ENCODE measurements at regions not wholly inside any gene's neighbourhood (a gene's known extent, or its start where the extent isn't known, plus 50 kb on each side); places are given as distances from the start of the nearest gene placed in this dataset.
"Not testable (repeated sequence)": the region's sequence is repeated elsewhere in the genome, so short reads cannot be mapped to it uniquely, and the experiment has no call there.

DNA sequence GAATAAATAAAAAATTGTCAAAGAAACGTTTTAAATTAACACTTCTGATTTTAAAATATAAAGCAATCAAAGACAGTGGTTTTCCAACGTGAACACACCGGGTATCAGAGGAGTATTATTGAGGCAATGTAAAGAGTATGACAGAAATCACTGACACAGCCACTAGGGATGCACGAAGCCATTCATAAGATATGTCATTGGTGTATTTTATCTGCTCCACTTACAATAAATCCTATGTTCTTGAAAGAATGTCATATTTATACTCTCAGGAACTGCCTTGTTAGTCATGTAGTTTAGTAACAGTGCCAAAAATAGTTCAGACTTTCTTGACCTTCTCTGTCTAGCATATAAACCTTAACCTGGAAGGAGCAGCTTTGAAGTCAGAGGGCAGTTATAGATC, 835.0 kb upstream of the NCAM2 start:
- no peak for DNase-seq (ENCODE audit: low spot score)

DNA sequence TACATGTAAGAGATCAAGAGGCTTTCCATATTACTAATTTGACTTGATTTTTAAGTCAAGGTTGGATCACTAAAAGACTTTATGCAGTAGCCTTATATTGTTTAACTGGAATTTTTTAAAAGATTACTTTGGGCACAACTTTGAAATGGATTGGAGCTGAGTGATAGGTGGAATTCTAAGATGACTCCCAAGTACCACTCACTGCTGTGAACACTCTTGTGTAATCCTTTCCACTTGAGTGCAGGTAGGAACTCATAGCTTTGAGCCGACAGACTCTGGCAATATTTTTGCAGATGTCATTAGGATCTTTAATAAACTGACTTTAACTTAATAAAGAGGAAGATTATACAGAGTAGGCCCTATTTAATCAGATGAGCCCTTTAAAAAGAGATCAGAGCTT, 831.1 kb upstream of the NCAM2 start:
- no peak for DNase-seq (ENCODE audit: low spot score)

DNA sequence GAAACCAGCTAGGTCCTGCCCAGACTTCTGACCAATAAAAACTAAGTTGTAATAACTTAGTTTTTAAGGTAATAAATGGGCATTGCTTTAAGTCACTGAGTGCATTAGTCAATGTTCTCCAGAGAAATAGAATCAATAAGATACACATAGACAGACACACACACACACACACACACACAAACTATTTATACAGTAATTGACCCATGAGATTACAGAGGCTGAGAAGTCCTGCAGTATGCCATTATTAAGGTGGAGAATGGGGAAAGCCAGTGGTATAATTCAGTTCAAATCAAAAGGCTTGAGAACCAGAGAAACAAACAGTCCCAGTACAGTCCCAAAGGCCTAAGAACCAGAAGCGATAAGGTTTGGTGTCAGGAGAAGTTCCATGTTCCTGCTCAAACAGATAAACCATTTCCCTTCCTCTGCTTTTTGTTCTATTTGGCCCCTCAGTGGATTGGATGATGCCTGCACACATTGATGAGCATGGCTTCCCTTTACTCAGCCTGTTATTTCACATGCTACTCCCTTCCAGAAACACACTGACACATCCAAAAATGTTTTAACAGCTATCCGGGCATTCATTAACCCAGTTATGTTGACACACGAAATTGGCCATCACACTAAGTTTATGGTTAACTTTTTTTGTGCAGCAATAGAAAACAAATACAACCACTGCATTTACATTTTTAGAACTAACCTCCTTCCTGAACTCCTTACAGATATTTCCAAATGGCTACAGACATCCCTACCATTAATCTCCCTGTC, 828.2 kb upstream of the NCAM2 start:
- peak; percentile 27 for DNase-seq (ENCODE audit: low spot score)

DNA sequence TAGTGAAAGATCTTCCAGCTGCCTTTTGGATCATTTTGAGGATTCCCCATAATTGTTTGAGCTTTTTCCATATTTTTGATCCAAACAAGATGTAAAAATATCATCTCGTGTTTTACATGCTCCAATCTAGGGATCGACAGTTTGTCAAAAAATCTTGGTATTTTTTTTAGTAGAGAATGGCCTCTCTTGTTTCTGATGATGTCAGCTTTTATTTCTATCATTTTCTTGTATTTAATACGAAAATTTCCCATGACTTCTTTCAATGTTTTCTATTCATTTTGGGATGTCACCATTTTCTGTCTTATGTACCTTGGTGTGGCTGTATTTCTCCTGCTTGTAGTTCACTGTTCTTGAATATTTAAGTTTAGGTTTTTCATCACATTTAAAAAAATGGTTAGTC, 812.0 kb upstream of the NCAM2 start:
- no peak for DNase-seq (ENCODE audit: low spot score)

DNA sequence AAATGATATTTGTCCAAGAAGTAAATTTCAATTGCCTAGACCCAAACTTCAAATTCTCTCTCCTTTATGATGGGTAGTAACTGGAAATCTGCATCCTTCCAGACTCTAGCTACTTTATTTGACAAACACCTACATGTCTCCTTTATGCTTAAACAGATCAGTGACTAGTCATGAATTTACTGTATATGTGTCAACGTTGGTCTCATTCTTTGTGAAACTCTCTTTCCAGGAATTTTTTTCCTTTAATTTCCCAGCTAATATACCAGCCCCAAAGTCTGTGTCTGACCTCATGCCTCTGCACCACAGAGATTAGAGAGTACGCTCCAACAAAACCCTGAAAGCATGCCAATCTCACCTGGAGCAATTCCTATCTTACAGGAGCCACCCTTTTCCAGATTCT, 811.2 kb upstream of the NCAM2 start:
- DNase-seq (ENCODE audit: low spot score) = no peak

DNA sequence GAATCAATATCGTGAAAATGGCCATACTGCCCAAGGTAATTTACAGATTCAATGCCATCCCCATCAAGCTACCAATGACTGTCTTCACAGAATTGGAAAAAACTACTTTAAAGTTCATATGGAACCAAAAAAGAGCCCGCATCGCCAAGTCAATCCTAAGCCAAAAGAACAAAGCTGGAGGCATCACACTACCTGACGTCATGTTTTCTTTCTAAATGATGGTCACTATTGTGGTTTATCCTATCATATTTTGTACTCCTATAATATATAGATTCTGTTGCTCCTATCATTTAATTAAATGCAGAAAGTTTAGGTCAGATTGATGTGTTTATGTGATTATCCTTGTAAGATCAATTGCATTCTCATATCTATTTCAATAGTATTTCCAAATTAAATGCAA, 796.9 kb upstream of the NCAM2 start:
- DNase-seq (ENCODE audit: low spot score) = not testable (repeated sequence)

DNA sequence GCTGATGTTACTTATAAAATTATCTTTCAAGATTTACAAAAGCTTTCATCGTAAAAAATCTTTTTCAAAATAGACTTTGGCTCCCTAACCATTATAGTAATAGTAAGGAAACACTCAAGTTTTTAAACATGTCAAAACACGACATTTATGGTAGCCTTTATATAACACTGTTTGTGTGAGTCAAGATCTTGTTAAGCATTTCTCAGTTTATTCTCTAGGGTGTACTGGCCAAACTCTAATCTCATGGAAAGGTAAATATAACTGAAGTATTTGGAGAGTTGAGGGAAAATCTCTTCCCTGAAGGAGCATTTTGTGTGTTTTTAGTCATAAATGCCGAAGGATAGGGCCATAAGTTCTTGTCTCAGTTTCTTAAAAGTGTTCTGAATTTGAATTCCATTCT, 790.9 kb upstream of the NCAM2 start:
- DNase-seq (ENCODE audit: low spot score) = no peak

DNA sequence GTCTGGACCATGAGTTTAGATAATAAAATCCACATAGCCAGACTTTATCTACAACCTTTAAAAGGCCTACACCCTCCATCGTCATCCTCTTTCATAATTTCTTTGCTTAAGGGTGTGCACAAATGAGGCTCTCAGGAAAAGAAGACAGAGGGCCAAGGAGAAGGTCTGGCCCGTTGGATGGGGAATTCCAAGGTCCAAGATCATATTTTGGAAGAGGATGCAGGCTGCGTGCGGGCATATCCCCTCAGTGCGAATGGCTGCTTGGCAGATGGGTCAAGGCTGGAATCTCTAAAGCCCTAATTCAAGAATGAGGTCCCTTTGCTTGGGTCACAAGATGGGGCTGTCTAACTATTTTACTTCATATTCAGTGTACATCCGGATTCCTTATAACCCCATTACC, 782.2 kb upstream of the NCAM2 start:
- no peak for DNase-seq (ENCODE audit: low spot score)

DNA sequence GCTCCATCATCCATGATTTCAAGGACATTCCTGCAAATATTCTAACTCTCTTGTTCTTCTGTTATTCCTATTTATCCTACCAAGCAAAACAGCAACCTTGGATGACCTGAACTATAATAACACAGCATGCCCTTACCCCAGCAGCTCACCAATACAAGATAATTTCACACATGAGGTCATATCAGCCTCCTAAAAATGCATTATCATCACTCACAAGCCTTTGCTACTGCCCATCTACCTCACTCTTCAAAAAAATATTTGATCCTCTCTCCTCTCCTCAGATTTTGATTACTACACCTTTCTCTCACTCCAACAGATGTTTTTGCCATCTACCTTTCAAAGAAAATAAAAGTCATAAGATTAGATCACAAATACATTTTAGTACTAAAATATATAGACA, 777.6 kb upstream of the NCAM2 start:
- no peak for DNase-seq (ENCODE audit: low spot score)

DNA sequence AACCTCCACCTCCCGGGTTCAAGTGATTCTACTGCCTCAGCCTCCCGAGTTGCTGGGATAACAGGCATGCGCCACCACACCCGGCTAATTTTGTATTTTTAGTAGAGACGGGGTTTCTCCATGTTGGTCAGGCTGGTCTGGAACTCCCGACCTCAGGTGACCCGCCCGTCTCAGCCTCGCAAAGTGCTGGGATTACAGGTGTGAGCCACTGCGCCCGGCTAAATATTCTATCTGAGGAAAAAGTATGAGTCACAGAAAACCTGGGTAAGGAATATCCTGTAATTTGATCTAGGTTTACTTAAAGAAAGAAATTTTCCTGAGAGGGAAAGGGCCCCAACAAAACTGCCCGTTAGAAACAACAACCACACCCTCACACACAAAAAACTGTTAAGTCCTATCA, 776.2 kb upstream of the NCAM2 start:
- DNase-seq (ENCODE audit: low spot score) = not testable (repeated sequence)

DNA sequence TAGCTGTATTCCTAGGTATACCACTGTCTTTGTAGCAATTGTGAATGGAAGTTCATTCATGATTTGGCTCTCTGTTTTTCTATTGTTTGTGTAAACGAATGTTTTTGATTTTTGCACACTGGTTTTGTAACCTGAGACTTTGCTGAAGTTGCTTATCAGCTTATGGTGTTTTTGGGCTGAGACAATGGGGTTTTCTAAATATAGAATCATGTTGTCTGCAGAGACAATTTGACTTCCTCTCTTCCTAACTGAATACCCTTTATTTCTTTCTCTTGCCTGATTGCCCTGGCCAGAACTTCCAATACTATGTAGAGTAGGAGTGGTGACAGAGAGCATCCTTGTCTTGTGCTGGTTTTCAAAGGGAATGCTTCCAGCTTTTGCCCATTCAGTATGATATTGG, 761.6 kb upstream of the NCAM2 start:
- not testable (repeated sequence) for DNase-seq (ENCODE audit: low spot score)

DNA sequence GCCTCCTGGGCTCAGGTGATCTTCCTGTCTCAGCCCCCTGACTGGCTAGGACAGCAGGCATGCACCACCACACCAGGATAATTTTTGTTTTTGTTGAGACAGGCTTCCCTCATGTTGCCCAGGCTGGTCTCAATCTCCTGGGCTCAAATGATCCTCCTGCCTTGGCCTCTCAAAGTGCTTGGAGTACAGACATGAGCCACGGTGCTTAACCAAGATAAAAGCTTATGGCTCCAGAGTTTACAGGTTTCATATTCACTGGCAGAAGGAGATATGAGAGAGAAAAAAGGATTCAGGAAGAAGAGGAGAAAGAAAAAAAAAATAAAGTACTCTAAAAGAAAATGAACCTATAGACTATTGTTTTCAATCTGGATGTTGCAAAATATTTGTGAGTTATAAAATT, 748.8 kb upstream of the NCAM2 start:
- no peak for DNase-seq (ENCODE audit: low spot score)

DNA sequence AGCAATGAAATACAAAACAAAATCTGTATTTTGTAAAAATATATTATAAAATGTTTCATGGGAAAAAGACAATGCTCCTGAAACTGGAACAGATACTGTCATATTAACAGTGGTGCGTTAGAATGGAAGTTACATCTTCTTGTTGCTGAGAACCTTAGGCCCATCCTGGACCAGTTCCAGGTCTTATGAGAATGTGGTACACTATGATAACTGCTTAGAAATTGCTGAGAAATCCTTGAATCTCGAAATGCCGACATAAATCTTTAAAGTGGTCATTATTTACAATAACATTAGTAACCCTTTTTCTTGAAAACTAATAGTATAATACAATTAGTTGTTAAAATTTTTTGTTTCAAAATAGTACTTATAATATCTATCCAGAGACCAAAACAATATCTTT, 747.9 kb upstream of the NCAM2 start:
- no peak for DNase-seq (ENCODE audit: low spot score)

DNA sequence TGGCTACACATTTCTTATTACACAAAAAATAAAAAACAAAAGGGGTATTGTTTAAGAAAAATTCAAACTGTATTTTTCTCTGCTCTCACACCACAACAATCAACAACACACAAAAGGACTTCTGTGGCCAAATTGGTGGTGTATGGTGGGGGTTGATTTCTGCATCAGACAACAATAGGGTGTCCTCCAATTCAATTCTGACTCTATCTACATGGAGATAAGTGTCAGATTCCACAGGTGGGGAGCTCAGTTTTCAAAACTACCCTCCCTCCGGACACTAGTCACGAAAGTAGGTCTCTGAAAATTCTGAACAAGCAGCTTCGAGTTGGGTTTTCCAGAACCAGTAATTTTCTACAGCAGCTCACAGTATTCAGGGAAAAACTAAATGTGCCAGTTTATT, 744.9 kb upstream of the NCAM2 start:
- DNase-seq (ENCODE audit: low spot score) = no peak

DNA sequence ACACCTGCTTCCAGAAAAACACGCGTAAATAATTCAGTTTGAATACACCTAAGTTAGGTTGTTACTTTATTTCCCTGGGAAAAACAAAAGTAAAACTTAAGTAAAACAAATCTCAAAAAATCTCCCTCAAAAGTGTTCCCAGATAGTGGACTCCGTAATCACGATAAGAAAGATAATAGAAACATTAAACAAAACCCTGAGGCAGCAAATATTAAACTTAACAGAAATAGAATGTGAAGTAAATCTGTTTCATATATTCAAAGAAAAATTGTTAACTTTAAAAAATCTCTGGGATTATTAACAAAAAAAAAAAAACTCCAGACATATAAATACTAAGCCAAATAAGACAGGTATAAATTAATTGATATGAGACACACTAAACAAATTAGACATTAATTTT, 743.2 kb upstream of the NCAM2 start:
- DNase-seq (ENCODE audit: low spot score) = no peak

DNA sequence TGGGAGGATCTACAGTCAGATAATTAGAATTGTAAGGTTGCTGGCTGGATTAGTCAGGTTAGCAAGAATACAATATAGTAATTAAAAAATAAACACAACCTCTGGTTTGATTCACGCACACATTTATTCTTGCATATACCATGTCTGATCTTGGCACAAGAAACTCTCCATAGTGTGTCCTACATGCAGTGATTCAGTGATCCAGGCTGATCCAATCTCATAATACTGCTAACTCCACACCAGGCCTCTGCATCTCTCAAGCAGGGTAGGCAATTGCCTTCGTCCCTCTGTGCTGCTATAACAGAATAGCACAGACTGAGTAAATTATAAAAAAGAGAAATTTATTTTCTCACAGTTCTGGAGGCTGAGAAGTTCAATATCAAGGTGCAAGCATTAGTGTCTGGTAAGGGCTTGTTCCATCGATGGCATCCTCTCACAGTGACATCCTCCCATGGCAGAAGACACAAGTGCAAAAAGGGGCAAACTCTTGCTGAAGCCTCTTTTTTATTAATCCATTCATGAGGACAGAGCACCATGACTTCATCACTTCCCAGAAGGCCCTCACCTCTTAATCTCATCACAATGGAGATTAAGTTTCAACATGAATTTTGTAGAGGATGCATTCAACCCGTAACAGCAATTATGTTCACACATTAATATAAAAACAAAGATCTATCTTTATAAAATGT, 741.0 kb upstream of the NCAM2 start:
- DNase-seq (ENCODE audit: low spot score) = no peak

DNA sequence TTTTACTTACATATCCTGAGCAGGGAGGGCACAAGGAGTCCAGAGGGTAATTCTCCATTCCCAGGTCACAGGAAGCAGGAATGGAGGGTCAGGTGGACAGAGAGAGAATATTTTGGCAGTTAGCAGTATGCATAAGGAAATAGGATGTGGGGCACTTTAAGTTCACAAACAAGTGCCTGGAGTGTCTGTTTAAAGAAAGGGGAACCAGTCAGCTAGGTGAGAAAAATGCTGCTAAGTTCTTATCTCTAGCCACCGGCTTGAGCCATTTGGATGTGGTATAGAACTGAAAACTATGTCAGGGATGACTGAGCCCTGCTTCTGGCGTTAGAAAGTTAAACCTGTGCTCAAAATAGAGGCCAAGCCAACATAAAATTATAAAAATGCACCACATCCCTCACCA, 739.7 kb upstream of the NCAM2 start:
- DNase-seq (ENCODE audit: low spot score) = no peak

DNA sequence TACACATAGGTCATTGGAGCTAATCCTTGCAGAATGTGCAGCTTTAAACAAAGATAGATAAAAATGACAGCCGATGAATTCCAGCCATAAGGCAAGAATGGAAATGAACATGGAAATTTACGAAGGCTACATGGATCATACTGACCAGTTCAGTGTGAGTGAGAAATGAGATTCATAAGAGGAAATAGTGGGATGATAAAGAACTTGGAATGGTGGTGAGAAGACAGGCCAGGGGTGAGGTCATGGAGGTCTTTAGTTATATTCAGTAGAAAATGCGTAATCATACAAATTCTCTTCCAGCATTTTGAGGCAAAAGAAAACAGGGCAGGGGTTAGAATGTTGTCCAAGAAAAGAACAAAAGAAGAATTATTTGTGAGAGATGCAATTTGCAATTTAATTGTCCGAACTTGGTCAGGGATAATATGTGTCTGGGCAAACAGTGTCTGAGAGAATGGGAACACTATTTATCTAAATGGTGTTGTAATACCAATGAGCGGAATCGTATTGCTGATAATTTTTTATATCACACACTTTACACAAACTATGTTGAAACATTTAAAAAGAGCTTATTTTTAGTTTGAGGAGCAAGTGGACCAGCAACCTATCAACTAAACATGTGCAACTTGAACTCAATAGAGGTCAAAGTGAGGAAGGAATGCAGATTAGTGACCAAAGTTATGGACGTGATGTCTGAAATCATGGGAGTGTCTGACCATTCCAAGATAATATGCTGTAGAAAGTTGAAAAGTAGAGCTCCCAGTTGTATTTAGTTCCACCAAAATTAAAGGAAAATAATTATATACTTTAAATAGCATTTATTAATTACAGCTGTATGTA, 739.0 kb upstream of the NCAM2 start:
- no peak for DNase-seq (ENCODE audit: low spot score)

DNA sequence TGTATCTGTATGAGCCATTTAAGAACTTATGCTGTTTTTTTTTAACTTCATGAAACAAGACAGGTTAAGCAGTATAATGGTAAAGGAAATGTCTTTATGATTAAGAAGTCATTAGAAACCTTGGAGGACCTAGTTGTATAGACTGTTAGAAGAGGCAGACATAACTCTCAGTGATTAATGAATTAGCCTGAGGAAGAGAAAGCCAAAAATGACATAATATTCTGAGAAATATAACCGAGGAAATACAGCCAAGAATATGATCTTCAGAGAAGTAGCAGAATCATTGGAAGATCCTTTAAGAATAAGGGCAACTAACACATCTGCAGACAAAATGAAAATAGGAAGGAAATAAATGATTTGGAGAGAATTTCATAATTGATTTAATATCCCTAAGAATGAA, 738.1 kb upstream of the NCAM2 start:
- DNase-seq (ENCODE audit: low spot score) = no peak

DNA sequence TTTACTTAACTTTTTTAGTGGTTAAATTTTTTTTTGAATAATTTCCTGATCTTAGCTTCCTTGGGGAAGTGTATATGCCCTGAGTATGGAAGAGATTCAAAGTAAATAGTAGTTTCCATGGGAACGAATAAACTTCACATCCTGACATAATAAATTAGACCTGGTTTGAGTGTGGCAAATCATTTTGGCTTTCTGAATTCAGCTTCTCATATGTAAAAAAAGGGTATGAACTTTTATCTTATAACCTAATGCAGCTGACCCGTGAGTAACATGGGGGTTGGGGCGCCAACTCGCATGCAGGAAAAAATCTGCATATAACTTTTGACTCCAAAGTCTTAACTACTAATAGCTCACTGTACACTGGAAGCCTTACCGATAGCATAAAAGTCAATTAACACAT, 736.8 kb upstream of the NCAM2 start:
- DNase-seq (ENCODE audit: low spot score) = no peak

DNA sequence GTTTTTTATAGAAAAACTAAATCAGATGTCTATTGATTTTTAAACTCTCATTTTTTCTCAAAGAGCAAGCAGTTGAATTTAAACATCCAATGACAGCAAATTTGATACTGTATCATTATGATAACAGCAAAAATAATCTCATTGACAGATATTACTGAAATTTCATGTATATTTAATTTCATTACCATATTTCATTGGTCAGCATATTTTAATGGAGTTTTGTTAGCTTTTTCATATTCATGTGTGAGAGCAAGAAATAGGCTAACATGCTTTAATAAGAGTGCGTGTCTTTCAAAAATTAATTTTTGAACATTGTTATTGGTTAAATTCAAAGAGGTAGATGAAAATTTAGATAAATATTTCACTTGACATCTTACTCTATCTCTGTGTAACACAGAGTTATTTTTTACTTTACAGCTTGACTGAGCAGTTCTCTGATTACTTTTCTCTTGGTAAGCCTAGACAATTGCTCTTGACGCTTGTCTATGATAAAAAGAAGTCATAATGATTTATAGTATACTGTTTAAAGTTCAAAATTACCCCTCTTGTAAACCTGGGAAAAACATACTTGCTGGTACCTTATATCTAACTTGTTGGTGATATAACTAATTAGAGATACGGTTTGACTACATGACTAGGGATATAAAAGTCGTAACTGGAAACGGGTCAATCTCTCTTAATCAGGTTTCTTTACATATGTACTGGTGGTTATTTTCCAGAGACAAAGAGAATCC, 732.3 kb upstream of the NCAM2 start:
- no peak for DNase-seq (ENCODE audit: low spot score)

DNA sequence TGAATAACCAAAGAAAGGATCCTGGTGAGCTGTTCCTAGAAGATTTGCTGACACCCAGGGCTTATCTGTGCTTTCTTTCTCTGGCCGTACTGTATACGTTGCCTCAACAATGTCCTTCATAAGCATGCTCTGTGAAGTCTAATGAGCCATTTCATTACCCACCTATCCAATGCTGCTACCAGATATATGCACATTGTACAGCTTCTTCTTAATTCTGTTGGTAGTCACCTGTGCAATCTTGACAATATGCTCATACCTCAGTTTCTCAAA, 731.8 kb upstream of the NCAM2 start:
- DNase-seq (ENCODE audit: low spot score) = no peak
